OCI-LY1 (cell line): ENCODE measurements at regions not wholly inside any gene's neighbourhood (a gene's known extent, or its start where the extent isn't known, plus 50 kb on each side); places are given as distances from the start of the nearest gene placed in this dataset.

Experiments
- CTCF ChIP-seq: fragments of 200-600 bp; sonication (generic), shearing (Covaris generic); IDR thresholded peaks from 2 replicates; pipeline ENCODE4 v1.5.1; 2017; ENCODE audit warnings: mild to moderate bottlenecking, antibody characterized with exemption, low read length, moderate library complexity, mixed read lengths
- EZH2 ChIP-seq: fragments of 200-600 bp; sonication (generic), shearing (Covaris generic); IDR thresholded peaks from 2 replicates; pipeline ENCODE4 v1.8.0; 2017; ENCODE audit warnings: borderline replicate concordance, mixed run types, mild to moderate bottlenecking, antibody characterized with exemption, low read length, moderate library complexity, mixed read lengths

- TF ChIP-seq EZH2: no peak
- TF ChIP-seq CTCF: no peak
These were observed 68.5 kb upstream of the CEP78 start for GRCh38 chr9:78167356-78167755.
